GM10248 (cell line): ENCODE measurements at regions not wholly inside any gene's neighbourhood (a gene's known extent, or its start where the extent isn't known, plus 50 kb on each side); places are given as distances from the start of the nearest gene placed in this dataset.

Experiments
- CTCF ChIA-PET: fragments of 300-600 bp; sonication (Branson Sonifier 250); formaldehyde crosslinking; extraction: SDS; loops from one replicate; lab custom pipeline; 2021; ENCODE audit warnings: antibody characterized with exemption; lab: Yijun Ruan, JAX
- POLR2A ChIA-PET: fragments of 350-650 bp; sonication (Branson Sonifier 250); formaldehyde crosslinking; extraction: SDS; loops from one replicate; lab custom pipeline; 2020; ENCODE audit warnings: antibody characterized with exemption; lab: Yijun Ruan, JAX
- DNase-seq: peaks from one replicate; pipeline ENCODE4 v3.0.0; 2012; ENCODE audit errors: extremely low spot score
- CTCF ChIP-seq: IDR thresholded peaks from 2 replicates; pipeline ENCODE4 v1.5.1; 2012; ENCODE audit warnings: mild to moderate bottlenecking, low read depth; ENCODE audit errors: extremely low read depth, missing control alignments, control extremely low read depth

GRCh38 chr6:169385237-169385880, 131.7 kb upstream of the THBS2 start:
- ChIA-PET CTCF (no interaction called here), POLR2A (no interaction called here)
- no peak for DNase-seq
- TF ChIP-seq CTCF: no peak

GRCh38 chr6:169384291-169384690, 130.6 kb upstream of the THBS2 start:
- ChIA-PET CTCF (no interaction called here), POLR2A (no interaction called here)
- no peak for DNase-seq

GRCh38 chr6:169383265-169383664, 129.6 kb upstream of the THBS2 start:
- TF ChIP-seq CTCF: no peak
- ChIA-PET CTCF (no interaction called here), POLR2A (no interaction called here)
- DNase-seq: no peak

More at GRCh38 chr6:169384291-169384690, 130.6 kb upstream of the THBS2 start:
- TF ChIP-seq CTCF: no peak

- TF ChIP-seq CTCF: no peak
- POLR2A ChIA-PET: no interaction called here
- CTCF ChIA-PET: interaction anchor here (0.7 kb wide), 1 partner anchor 8 kb away, joined by 3 read pairs; no protein-coding TSS in a partner anchor
- no peak for DNase-seq
These were observed 129.1 kb upstream of the THBS2 start for GRCh38 chr6:169382735-169383134.

GRCh38 chr6:169381988-169382387, 128.3 kb upstream of the THBS2 start:
- ChIA-PET CTCF (interaction anchor here (0.7 kb wide), 1 partner anchor 8 kb away, joined by 3 read pairs; no protein-coding TSS in a partner anchor), POLR2A (no interaction called here)
- no peak for DNase-seq
- TF ChIP-seq CTCF: no peak

GRCh38 chr6:169380493-169380892, 126.8 kb upstream of the THBS2 start:
- no peak for DNase-seq
- ChIA-PET POLR2A (no interaction called here), CTCF (no interaction called here)
- TF ChIP-seq CTCF: no peak
